ENCODE measurements at regions not wholly inside any gene's neighbourhood (a gene's known extent, or its start where the extent isn't known, plus 50 kb on each side); places are given as distances from the start of the nearest gene placed in this dataset.

DNA sequence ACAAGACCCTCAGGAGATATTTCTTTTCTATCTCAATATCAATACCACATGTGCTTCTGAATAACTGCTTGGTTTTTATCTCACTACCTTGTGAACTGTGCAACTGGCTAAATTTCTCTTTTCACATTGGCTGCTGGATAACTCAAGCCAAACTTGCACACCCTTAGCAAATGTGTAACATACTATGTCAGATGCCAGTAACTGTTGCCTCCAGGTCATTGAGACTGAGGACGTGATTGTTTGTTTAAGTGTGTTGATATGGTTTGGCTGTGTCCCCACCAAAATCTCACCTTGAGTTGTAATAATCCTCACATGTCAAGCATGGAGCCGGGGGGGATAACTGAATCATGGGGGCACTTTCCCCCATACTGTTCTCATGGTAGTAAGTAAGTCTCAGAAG is 90.2 kb upstream of the LIN7C start:
- CTCF ChIA-PET, result interaction anchor here (1.3 kb wide), 1 partner anchor 9 kb away, joined by 3 read pairs; no protein-coding TSS in a partner anchor

More for the DNA sequence above, 90.2 kb upstream of the LIN7C start:
- dilution Hi-C loops (cut with MboI; ENCODE audit: extremely low pct_ligation_motif_present, low sequenced_read_pairs) (no loop called here), intact Hi-C loops (cut with micrococcal nuclease) (no loop called here)
- no peak overlapping the region for H3K9ac ChIP-seq (replicated peaks; ENCODE audit: extremely low read depth, insufficient read depth, low read length)
- no peaks in the 10 kb centered on the region for H3K79me2 ChIP-seq (ENCODE audit: control insufficient read depth, insufficient read depth, low read length)
- H4K20me1 ChIP-seq (replicated peaks; ENCODE audit: control insufficient read depth, extremely low read depth, insufficient read depth, low read length), result no peaks in the 10 kb centered on the region
- H3K9me1 ChIP-seq (replicated peaks; ENCODE audit: control insufficient read depth, extremely low read depth, insufficient read depth, low read length), result no peaks in the 10 kb centered on the region
- H3K4me1 ChIP-seq (ENCODE audit: control insufficient read depth, extremely low read depth, insufficient read depth, low read length), result no peaks in the 10 kb centered on the region
- H3K9me3 ChIP-seq (replicated peaks; ENCODE audit: control insufficient read depth, insufficient read depth, low read length), result no peaks in the 10 kb centered on the region
- BruUV-seq (replicated peaks), result no TSS peak
- no peak overlapping the region for H3K27ac ChIP-seq (ENCODE audit: insufficient read depth, low read depth, low read length)
- H3K36me3 ChIP-seq (ENCODE audit: control insufficient read depth in 2 of 2, extremely low read depth in 1 of 2, insufficient read depth in 2 of 2, low read length in 2 of 2), result no peaks in the 10 kb centered on the region
- H3K4me2 ChIP-seq (ENCODE audit: insufficient read depth, low read length), result no peak overlapping the region
- no peaks in the 10 kb centered on the region for H3K27me3 ChIP-seq (ENCODE audit: control insufficient read depth in 2 of 2, insufficient read depth in 2 of 2, low read length in 2 of 2)
- no peak for DNase-seq (ENCODE audit: low read depth, low spot score)
- TF ChIP-seq GATA2 (IDR thresholded peaks at IDR 0.05; ENCODE audit: insufficient read depth, insufficient read length, low read depth, low read length) (no peak), POLR2AphosphoS5 (IDR thresholded peaks at IDR 0.05; ENCODE audit: insufficient read depth, low read depth, low read length) (no peak), MYC (IDR thresholded peaks at IDR 0.05; ENCODE audit: low read depth, low read length) (no peak), EZH2 (IDR thresholded peaks at IDR 0.05; ENCODE audit: borderline replicate concordance, low read depth, low read length, severe bottlenecking) (no peak), POLR2A (IDR thresholded peaks at IDR 0.05; ENCODE audit: low read depth, low read length) (no peak), FOS (IDR thresholded peaks at IDR 0.05; ENCODE audit: borderline replicate concordance, insufficient read depth, low read length) (no peak), JUN (IDR thresholded peaks at IDR 0.05; ENCODE audit: borderline replicate concordance, insufficient read depth, insufficient read length, low read depth) (no peak)
- TF ChIP-seq, protein P1, sequence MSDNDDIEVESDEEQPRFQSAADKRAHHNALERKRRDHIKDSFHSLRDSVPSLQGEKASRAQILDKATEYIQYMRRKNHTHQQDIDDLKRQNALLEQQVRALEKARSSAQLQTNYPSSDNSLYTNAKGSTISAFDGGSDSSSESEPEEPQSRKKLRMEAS (IDR thresholded peaks at IDR 0.05; ENCODE audit: insufficient read depth, insufficient read length), result no peak
- TF ChIP-seq, protein P2, sequence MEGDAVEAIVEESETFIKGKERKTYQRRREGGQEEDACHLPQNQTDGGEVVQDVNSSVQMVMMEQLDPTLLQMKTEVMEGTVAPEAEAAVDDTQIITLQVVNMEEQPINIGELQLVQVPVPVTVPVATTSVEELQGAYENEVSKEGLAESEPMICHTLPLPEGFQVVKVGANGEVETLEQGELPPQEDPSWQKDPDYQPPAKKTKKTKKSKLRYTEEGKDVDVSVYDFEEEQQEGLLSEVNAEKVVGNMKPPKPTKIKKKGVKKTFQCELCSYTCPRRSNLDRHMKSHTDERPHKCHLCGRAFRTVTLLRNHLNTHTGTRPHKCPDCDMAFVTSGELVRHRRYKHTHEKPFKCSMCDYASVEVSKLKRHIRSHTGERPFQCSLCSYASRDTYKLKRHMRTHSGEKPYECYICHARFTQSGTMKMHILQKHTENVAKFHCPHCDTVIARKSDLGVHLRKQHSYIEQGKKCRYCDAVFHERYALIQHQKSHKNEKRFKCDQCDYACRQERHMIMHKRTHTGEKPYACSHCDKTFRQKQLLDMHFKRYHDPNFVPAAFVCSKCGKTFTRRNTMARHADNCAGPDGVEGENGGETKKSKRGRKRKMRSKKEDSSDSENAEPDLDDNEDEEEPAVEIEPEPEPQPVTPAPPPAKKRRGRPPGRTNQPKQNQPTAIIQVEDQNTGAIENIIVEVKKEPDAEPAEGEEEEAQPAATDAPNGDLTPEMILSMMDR (IDR thresholded peaks at IDR 0.05; ENCODE audit: extremely low read depth in 1 of 2, insufficient read depth in 1 of 2, low read depth in 1 of 2, low read length in 2 of 2), result no peak
- no peak overlapping the region for H3K4me3 ChIP-seq (replicated peaks in 1 of 3; ENCODE audit: insufficient read depth in 1 of 3, low read depth in 1 of 3, low read length in 3 of 3)
- POLR2A ChIA-PET, result no interaction called here
- no peak overlapping the region for H2AFZ ChIP-seq (ENCODE audit: low read depth, low read length)
- no peak for FAIRE-seq

Measured in endothelial cell of umbilical vein (primary cell).